ENCODE measurements at regions not wholly inside any gene's neighbourhood (a gene's known extent, or its start where the extent isn't known, plus 50 kb on each side); places are given as distances from the start of the nearest gene placed in this dataset.

- 90 to 94% (median 92%) methylated on average over 1 of the region's 1 CpG for WGBS, 3 donors
- no peaks in the 10 kb centered on the region for H3K36me3 ChIP-seq (ENCODE audit: control insufficient read depth in 3 of 3, insufficient read depth in 2 of 3, low read depth in 1 of 3, low read length in 3 of 3)
- H3K27me3 ChIP-seq (ENCODE audit: control insufficient read depth in 3 of 3, insufficient read depth in 3 of 3, low read length in 3 of 3): no peaks in the 10 kb centered on the region
- H3K9me3 ChIP-seq (ENCODE audit: control insufficient read depth in 2 of 2, insufficient read depth in 1 of 2, low read depth in 1 of 2, low read length in 1 of 2): no peaks in the 10 kb centered on the region
- FAIRE-seq: no peak
- peaks cover 0 to 4% (median 0%) of the 10 kb centered on the region in 3 donors for H3K4me1 ChIP-seq (ENCODE audit: control insufficient read depth in 3 of 3, insufficient read depth in 2 of 3, low read depth in 1 of 3, low read length in 2 of 3)
- no peak for DNase-seq
- H3K4me3 ChIP-seq (ENCODE audit: low read depth in 1 of 3, low read length in 3 of 3): no peak overlapping the region
- no peak overlapping the region for H3K27ac ChIP-seq (ENCODE audit: low read depth in 1 of 3, low read length in 2 of 3)
Observed at GRCh38 chr10:88161756-88162155, 298.3 kb downstream of the PTEN start.

DNA sequence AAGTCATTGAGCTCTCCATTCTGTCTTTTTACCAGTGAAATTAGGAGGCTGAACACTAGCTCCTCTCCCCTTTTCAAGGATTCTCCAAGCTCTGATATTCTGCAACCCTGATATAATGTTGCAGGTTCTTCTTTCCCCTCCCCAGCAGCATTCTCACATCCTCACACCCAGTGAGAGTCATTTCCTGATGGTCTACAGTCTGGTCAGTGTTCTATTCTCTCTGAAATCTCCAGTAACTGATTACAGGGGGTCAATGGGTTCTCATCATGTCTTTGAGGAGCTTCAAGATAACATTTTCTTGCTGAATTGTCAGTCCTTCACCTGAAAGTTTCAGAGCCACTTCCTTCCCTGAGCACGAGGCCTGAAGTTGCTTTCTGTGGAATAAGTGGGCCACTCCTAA is 299.4 kb downstream of the PTEN start:
- DNase-seq: no peak
- H3K27ac ChIP-seq (ENCODE audit: low read depth in 1 of 3, low read length in 2 of 3): no peak overlapping the region
- 58 to 79% (median 68%) methylated on average over 1 of the region's 1 CpG for WGBS, 3 donors
- peaks cover 0 to 4% (median 0%) of the 10 kb centered on the region in 3 donors for H3K4me1 ChIP-seq (ENCODE audit: control insufficient read depth in 3 of 3, insufficient read depth in 2 of 3, low read depth in 1 of 3, low read length in 2 of 3)
- FAIRE-seq: no peak
- no peak overlapping the region for H3K4me3 ChIP-seq (ENCODE audit: low read depth in 1 of 3, low read length in 3 of 3)
- H3K9me3 ChIP-seq (ENCODE audit: control insufficient read depth in 2 of 2, insufficient read depth in 1 of 2, low read depth in 1 of 2, low read length in 1 of 2): no peaks in the 10 kb centered on the region
- no peaks in the 10 kb centered on the region for H3K27me3 ChIP-seq (ENCODE audit: control insufficient read depth in 3 of 3, insufficient read depth in 3 of 3, low read length in 3 of 3)
- H3K36me3 ChIP-seq (ENCODE audit: control insufficient read depth in 3 of 3, insufficient read depth in 2 of 3, low read depth in 1 of 3, low read length in 3 of 3): no peaks in the 10 kb centered on the region

GRCh38 chr10:88163572-88163971 is 300.1 kb downstream of the PTEN start:
- FAIRE-seq (no peak), DNase-seq (no peak)
- 86 to 93% (median 87%) methylated on average over 3 of the region's 3 CpGs for WGBS, 3 donors
- no peaks in the 10 kb centered on the region for H3K9me3 ChIP-seq (ENCODE audit: control insufficient read depth in 2 of 2, insufficient read depth in 1 of 2, low read depth in 1 of 2, low read length in 1 of 2)
- H3K36me3 ChIP-seq (ENCODE audit: control insufficient read depth in 3 of 3, insufficient read depth in 2 of 3, low read depth in 1 of 3, low read length in 3 of 3): no peaks in the 10 kb centered on the region
- no peaks in the 10 kb centered on the region for H3K27me3 ChIP-seq (ENCODE audit: control insufficient read depth in 3 of 3, insufficient read depth in 3 of 3, low read length in 3 of 3)
- H3K4me3 ChIP-seq (ENCODE audit: low read depth in 1 of 3, low read length in 3 of 3): no peak overlapping the region
- H3K27ac ChIP-seq (ENCODE audit: low read depth in 1 of 3, low read length in 2 of 3): no peak overlapping the region
- H3K4me1 ChIP-seq (ENCODE audit: control insufficient read depth in 3 of 3, insufficient read depth in 2 of 3, low read depth in 1 of 3, low read length in 2 of 3): peaks cover 0 to 4% (median 0%) of the 10 kb centered on the region in 3 donors

- Histone ChIP-seq H3K9me3 (ENCODE audit: control insufficient read depth in 2 of 2, insufficient read depth in 1 of 2, low read depth in 1 of 2, low read length in 1 of 2) (no peaks in the 10 kb centered on the region), H3K4me1 (ENCODE audit: control insufficient read depth in 3 of 3, insufficient read depth in 2 of 3, low read depth in 1 of 3, low read length in 2 of 3) (no peaks in the 10 kb centered on the region), H3K4me3 (ENCODE audit: low read depth in 1 of 3, low read length in 3 of 3) (no peak overlapping the region), H3K27me3 (ENCODE audit: control insufficient read depth in 3 of 3, insufficient read depth in 3 of 3, low read length in 3 of 3) (no peaks in the 10 kb centered on the region), H3K27ac (ENCODE audit: low read depth in 1 of 3, low read length in 2 of 3) (no peak overlapping the region), H3K36me3 (ENCODE audit: control insufficient read depth in 3 of 3, insufficient read depth in 2 of 3, low read depth in 1 of 3, low read length in 3 of 3) (no peaks in the 10 kb centered on the region)
- WGBS, 3 donors: 87 to 89% (median 88%) methylated on average over 1 of the region's 1 CpG
- DNase-seq (no peak), FAIRE-seq (no peak)
Observed at GRCh38 chr10:88164471-88164870, 301.0 kb downstream of the PTEN start.

DNA sequence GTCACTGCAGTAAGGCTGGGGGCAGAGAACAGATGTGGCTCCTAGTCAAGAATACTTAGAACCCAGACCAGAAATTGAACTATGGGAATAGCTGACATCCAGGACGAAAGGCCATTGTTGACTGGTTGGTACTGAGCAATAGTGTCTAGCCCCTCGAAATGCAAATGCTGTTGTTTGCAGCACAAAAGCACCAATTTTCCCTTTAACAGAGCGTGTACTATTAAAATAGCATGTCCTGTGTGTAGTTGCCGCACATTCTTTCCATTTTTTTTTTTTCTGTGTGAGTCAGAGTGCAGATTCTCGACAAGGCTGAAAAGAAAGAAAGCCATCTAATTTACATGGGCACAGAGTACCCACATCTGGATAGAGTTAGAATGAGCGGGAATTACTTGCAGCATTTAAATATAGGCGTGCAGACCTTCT is 302.4 kb downstream of the PTEN start:
- no peaks in the 10 kb centered on the region for H3K36me3 ChIP-seq (ENCODE audit: control insufficient read depth in 3 of 3, insufficient read depth in 2 of 3, low read depth in 1 of 3, low read length in 3 of 3)
- H3K27ac ChIP-seq (ENCODE audit: low read depth in 1 of 3, low read length in 2 of 3): no peak overlapping the region
- WGBS, 3 donors: 79 to 88% (median 85%) methylated on average over 7 of the region's 7 CpGs
- no peaks in the 10 kb centered on the region for H3K4me1 ChIP-seq (ENCODE audit: control insufficient read depth in 3 of 3, insufficient read depth in 2 of 3, low read depth in 1 of 3, low read length in 2 of 3)
- FAIRE-seq (no peak), DNase-seq (no peak)
- H3K9me3 ChIP-seq (ENCODE audit: control insufficient read depth in 2 of 2, insufficient read depth in 1 of 2, low read depth in 1 of 2, low read length in 1 of 2): no peaks in the 10 kb centered on the region
- no peaks in the 10 kb centered on the region for H3K27me3 ChIP-seq (ENCODE audit: control insufficient read depth in 3 of 3, insufficient read depth in 3 of 3, low read length in 3 of 3)
- H3K4me3 ChIP-seq (ENCODE audit: low read depth in 1 of 3, low read length in 3 of 3): no peak overlapping the region

DNA sequence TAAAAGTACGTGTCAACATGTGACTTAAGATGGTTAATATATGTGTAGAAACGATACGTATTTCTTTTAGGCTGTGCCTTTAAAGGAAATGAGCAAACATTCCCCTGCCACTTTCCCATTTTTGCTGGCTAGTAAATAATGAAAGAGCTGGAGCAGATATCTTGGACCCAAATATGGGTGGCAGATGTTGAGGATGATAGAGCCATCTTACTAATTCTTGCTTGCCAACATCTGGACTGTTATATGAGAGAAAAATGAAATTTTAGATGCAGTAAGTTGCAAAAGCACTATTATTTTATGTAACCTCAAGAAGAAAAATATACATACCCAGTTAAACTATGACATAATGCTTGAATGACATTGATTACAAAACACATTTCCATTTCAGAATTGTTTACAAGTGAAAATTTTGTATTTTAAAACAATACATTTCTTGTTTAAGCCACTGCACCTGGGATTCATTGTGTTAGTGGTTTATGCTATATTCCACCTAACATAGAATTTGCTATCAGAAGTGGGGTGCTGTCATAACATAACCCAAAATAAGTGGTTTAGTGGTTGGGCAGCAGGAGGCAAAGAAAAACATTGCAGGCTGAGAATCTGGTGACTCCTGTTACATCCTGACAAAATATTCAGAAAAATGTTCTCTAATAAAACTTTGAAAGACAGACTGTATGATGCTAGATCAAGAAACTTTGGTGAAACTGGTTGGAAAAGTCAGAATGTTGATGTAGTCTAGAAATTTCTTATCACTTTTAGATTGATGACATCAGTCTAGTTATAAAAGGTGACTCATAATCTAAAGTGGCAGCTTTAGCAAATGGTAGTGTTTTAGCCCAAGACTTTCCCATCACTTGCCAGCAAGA is 305.0 kb downstream of the PTEN start:
- Histone ChIP-seq H3K27me3 (ENCODE audit: control insufficient read depth in 3 of 3, insufficient read depth in 3 of 3, low read length in 3 of 3) (no peaks in the 10 kb centered on the region), H3K9me3 (ENCODE audit: control insufficient read depth in 2 of 2, insufficient read depth in 1 of 2, low read depth in 1 of 2, low read length in 1 of 2) (no peaks in the 10 kb centered on the region), H3K36me3 (ENCODE audit: control insufficient read depth in 3 of 3, insufficient read depth in 2 of 3, low read depth in 1 of 3, low read length in 3 of 3) (no peaks in the 10 kb centered on the region), H3K4me3 (ENCODE audit: low read depth in 1 of 3, low read length in 3 of 3) (no peak overlapping the region), H3K27ac (ENCODE audit: low read depth in 1 of 3, low read length in 2 of 3) (no peak overlapping the region), H3K4me1 (ENCODE audit: control insufficient read depth in 3 of 3, insufficient read depth in 2 of 3, low read depth in 1 of 3, low read length in 2 of 3) (no peaks in the 10 kb centered on the region)
- WGBS, 3 donors: 97 to 99% (median 98%) methylated on average over 3 of the region's 3 CpGs
- FAIRE-seq (no peak), DNase-seq (no peak)

DNA sequence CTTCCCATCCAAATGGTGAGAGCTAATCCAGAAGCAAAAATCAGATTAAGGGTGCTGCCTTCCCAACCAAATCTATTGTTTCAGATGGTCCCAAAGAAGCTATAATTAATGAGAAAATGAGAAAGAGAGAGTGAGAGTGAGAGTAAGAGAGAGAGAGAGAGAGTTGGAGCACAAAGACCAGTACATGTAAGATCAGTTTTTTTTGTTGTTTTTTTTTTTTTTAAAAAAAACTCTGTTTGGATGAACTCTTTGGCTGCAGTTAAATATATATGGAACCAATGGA is 305.6 kb downstream of the PTEN start:
- Histone ChIP-seq H3K4me1 (ENCODE audit: control insufficient read depth in 3 of 3, insufficient read depth in 2 of 3, low read depth in 1 of 3, low read length in 2 of 3) (no peaks in the 10 kb centered on the region), H3K36me3 (ENCODE audit: control insufficient read depth in 3 of 3, insufficient read depth in 2 of 3, low read depth in 1 of 3, low read length in 3 of 3) (no peaks in the 10 kb centered on the region), H3K4me3 (ENCODE audit: low read depth in 1 of 3, low read length in 3 of 3) (no peak overlapping the region), H3K9me3 (ENCODE audit: control insufficient read depth in 2 of 2, insufficient read depth in 1 of 2, low read depth in 1 of 2, low read length in 1 of 2) (no peaks in the 10 kb centered on the region), H3K27me3 (ENCODE audit: control insufficient read depth in 3 of 3, insufficient read depth in 3 of 3, low read length in 3 of 3) (no peaks in the 10 kb centered on the region), H3K27ac (ENCODE audit: low read depth in 1 of 3, low read length in 2 of 3) (no peak overlapping the region)
- DNase-seq (no peak), FAIRE-seq (no peak)

- no peaks in the 10 kb centered on the region for H3K36me3 ChIP-seq (ENCODE audit: control insufficient read depth in 3 of 3, insufficient read depth in 2 of 3, low read depth in 1 of 3, low read length in 3 of 3)
- no peaks in the 10 kb centered on the region for H3K27me3 ChIP-seq (ENCODE audit: control insufficient read depth in 3 of 3, insufficient read depth in 3 of 3, low read length in 3 of 3)
- WGBS, 3 donors: 94 to 100% (median 96%) methylated on average over 1 of the region's 1 CpG
- no peaks in the 10 kb centered on the region for H3K9me3 ChIP-seq (ENCODE audit: control insufficient read depth in 2 of 2, insufficient read depth in 1 of 2, low read depth in 1 of 2, low read length in 1 of 2)
- FAIRE-seq (no peak), DNase-seq (no peak)
- H3K4me3 ChIP-seq (ENCODE audit: low read depth in 1 of 3, low read length in 3 of 3): no peak overlapping the region
- no peak overlapping the region for H3K27ac ChIP-seq (ENCODE audit: low read depth in 1 of 3, low read length in 2 of 3)
- no peaks in the 10 kb centered on the region for H3K4me1 ChIP-seq (ENCODE audit: control insufficient read depth in 3 of 3, insufficient read depth in 2 of 3, low read depth in 1 of 3, low read length in 2 of 3)
Observed at GRCh38 chr10:88170628-88171027, 307.2 kb downstream of the PTEN start.

GRCh38 chr10:88172159-88172558 is 308.7 kb downstream of the PTEN start:
- H3K36me3 ChIP-seq (ENCODE audit: control insufficient read depth in 3 of 3, insufficient read depth in 2 of 3, low read depth in 1 of 3, low read length in 3 of 3): no peaks in the 10 kb centered on the region
- H3K4me3 ChIP-seq (ENCODE audit: low read depth in 1 of 3, low read length in 3 of 3): no peak overlapping the region
- no peaks in the 10 kb centered on the region for H3K27me3 ChIP-seq (ENCODE audit: control insufficient read depth in 3 of 3, insufficient read depth in 3 of 3, low read length in 3 of 3)
- DNase-seq (no peak), FAIRE-seq (no peak)
- no peaks in the 10 kb centered on the region for H3K4me1 ChIP-seq (ENCODE audit: control insufficient read depth in 3 of 3, insufficient read depth in 2 of 3, low read depth in 1 of 3, low read length in 2 of 3)
- 63 to 66% (median 66%) methylated on average over 1 of the region's 1 CpG for WGBS, 3 donors
- H3K9me3 ChIP-seq (ENCODE audit: control insufficient read depth in 2 of 2, insufficient read depth in 1 of 2, low read depth in 1 of 2, low read length in 1 of 2): no peaks in the 10 kb centered on the region
- no peak overlapping the region for H3K27ac ChIP-seq (ENCODE audit: low read depth in 1 of 3, low read length in 2 of 3)

Data from small intestine (tissue), 7 donors.